ENCODE measurements at regions not wholly inside any gene's neighbourhood (a gene's known extent, or its start where the extent isn't known, plus 50 kb on each side); places are given as distances from the start of the nearest gene placed in this dataset.

DNA sequence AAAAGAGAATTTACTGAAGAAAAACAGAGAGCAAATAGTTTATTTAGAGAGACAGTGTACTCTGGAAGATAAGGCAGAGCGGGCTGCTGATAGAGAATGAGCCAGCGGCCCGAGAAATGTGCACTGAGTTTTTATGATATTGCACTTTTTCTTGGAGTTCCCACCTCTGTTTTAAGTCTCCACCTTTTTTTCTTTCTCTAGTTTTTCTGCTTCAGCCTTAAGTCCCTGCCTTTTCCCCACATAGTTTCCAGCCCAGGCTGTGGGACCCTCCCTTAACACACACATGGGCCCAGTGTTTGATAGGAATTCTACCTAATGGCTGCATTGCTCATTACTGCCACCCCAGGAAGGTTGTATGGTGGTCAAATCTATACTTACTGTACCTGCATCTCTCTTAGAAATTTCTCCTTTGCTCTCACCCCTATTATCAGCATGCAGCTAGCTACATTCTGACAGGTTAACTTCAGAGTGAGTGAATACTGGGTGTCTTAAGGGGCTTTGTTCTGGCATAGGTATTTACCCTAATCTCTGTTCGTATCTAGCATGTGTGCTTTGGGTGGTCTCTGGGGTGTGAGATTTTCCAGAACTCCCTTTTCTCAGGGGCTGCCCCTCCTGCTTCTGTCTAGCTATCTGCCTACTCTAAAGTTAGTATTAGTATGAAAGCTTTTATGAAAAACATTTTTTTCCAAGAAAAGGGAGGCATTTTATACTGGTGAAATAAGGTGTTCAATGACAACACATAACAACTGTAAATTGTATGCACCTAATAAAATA lies 127.3 kb upstream of the TOP3B start:
- TF ChIP-seq CTCF (IDR thresholded peaks at IDR 0.05) (no peak), POLR2A (IDR thresholded peaks at IDR 0.05) (no peak)

All from testis (tissue), 2 donors.